OCI-LY1 (cell line): ENCODE measurements at regions not wholly inside any gene's neighbourhood (a gene's known extent, or its start where the extent isn't known, plus 50 kb on each side); places are given as distances from the start of the nearest gene placed in this dataset.
"Not testable (repeated sequence)": the region's sequence is repeated elsewhere in the genome, so short reads cannot be mapped to it uniquely, and the experiment has no call there.

Source experiments
- H2AFZ ChIP-seq: fragments of 200-600 bp; sonication (generic), shearing (Covaris generic); 2 replicates; pipeline ENCODE4 v1.6.0; 2014; ENCODE audit warnings: antibody characterized with exemption, mild to moderate bottlenecking, low read length
- H3F3A ChIP-seq: fragments of 200-600 bp; sonication (generic), shearing (Covaris generic); 2 replicates; pipeline ENCODE4 v1.6.0; 2014; ENCODE audit warnings: mild to moderate bottlenecking, antibody characterized with exemption, low read length, moderate library complexity; ENCODE audit not compliant: insufficient read depth
- H3K27ac ChIP-seq: fragments of 200-600 bp; sonication (generic); 2 replicates; pipeline ENCODE4 v1.5.1; 2014; ENCODE audit warnings: low read length, mixed run types, mild to moderate bottlenecking, low read depth; ENCODE audit not compliant: poor library complexity, severe bottlenecking
- H3K27me3 ChIP-seq: fragments of 200-600 bp; sonication (generic); 2 replicates; pipeline ENCODE4 v1.6.0; 2014; ENCODE audit warnings: antibody characterized with exemption, mild to moderate bottlenecking, low read length, moderate library complexity; ENCODE audit not compliant: insufficient read depth
- H3K36me3 ChIP-seq: fragments of 200-600 bp; sonication (generic); 2 replicates; pipeline ENCODE4 v1.6.1; 2014; ENCODE audit warnings: mild to moderate bottlenecking, antibody characterized with exemption, low read length, moderate library complexity, mixed read lengths; ENCODE audit not compliant: insufficient read depth
- H3K4me1 ChIP-seq: fragments of 200-600 bp; sonication (generic); 2 replicates; pipeline ENCODE4 v1.5.1; 2014; ENCODE audit warnings: mild to moderate bottlenecking, low read length, moderate library complexity; ENCODE audit not compliant: insufficient read depth, severe bottlenecking
- H3K4me2 ChIP-seq: fragments of 200-600 bp; sonication (generic), shearing (Covaris generic); 2 replicates; pipeline ENCODE4 v1.6.1; 2014; ENCODE audit warnings: low read length
- H3K4me3 ChIP-seq: fragments of 200-600 bp; sonication (generic); 2 replicates; pipeline ENCODE4 v1.5.1; 2014; ENCODE audit warnings: low read length, low read depth, mild to moderate bottlenecking, mixed read lengths; ENCODE audit not compliant: poor library complexity, severe bottlenecking
- H3K79me2 ChIP-seq: fragments of 200-600 bp; shearing (Covaris generic); 2 replicates; pipeline ENCODE4 v1.6.1; 2016; ENCODE audit warnings: mixed run types, low read length, mixed read lengths; ENCODE audit not compliant: insufficient read depth
- H3K9ac ChIP-seq: fragments of 200-600 bp; sonication (generic), shearing (Covaris generic); 2 replicates; pipeline ENCODE4 v1.6.1; 2014; ENCODE audit warnings: mild to moderate bottlenecking, low read length, mixed read lengths
- H3K9me2 ChIP-seq: fragments of 200-600 bp; sonication (generic), shearing (Covaris generic); 2 replicates; pipeline ENCODE4 v1.6.1; 2014; ENCODE audit warnings: low read depth, mild to moderate bottlenecking, low read length, mixed read lengths
- H3K9me3 ChIP-seq: fragments of 200-600 bp; shearing (Covaris generic); 2 replicates; pipeline ENCODE4 v1.6.1; 2014; ENCODE audit warnings: low read length, mixed read lengths
- H4K20me1 ChIP-seq: fragments of 200-600 bp; sonication (generic), shearing (Covaris generic); 2 replicates; pipeline ENCODE4 v1.6.0; 2016; ENCODE audit warnings: mild to moderate bottlenecking, low read length; ENCODE audit not compliant: insufficient read depth
- EZH2 ChIP-seq: fragments of 200-600 bp; sonication (generic), shearing (Covaris generic); IDR thresholded peaks from 2 replicates; pipeline ENCODE4 v1.8.0; 2017; ENCODE audit warnings: borderline replicate concordance, mixed run types, mild to moderate bottlenecking, antibody characterized with exemption, low read length, moderate library complexity, mixed read lengths
- TF ChIP-seq, protein P1 (sequence below): fragments of 200-600 bp; sonication (generic), shearing (Covaris generic); IDR thresholded peaks from 2 replicates; pipeline ENCODE4 v1.5.1; 2017; ENCODE audit warnings: mild to moderate bottlenecking, antibody characterized with exemption, low read length, moderate library complexity, mixed read lengths

DNA sequence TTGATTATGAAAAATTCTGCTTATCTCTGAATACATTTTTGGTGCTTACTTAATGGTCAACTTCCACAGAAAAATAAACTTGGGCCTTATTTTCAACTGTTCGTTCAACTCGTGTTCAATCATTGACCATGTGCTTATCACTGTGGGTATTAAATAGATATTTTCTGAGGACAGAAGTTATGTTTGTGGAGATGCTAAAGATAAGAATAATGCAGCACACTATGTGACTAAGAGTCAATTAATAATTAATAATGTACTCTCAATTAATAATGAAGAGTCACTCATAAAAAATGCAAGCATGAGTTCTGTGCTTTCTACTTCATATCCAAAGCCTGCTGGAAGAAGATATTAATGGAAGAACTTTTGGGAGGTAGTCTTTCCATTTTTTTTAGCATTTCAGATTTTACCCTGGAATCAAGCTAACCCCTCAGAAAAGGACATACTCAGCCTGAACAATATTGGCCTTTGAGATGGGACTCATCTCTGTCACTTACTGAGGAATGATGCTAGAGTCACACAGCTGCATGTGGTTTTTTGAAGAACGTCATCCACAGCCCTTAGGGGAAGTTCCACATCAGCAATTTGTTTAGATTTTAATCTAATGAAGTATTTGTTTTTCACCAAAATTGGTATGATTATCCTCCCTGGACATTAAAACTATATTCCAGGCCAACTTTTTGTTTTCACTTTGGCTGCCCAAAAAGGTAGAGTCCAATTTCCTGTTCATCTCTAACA, 191.9 kb upstream of the CRIM1 start:
- TF ChIP-seq EZH2, result no peak
- TF ChIP-seq, protein P1, sequence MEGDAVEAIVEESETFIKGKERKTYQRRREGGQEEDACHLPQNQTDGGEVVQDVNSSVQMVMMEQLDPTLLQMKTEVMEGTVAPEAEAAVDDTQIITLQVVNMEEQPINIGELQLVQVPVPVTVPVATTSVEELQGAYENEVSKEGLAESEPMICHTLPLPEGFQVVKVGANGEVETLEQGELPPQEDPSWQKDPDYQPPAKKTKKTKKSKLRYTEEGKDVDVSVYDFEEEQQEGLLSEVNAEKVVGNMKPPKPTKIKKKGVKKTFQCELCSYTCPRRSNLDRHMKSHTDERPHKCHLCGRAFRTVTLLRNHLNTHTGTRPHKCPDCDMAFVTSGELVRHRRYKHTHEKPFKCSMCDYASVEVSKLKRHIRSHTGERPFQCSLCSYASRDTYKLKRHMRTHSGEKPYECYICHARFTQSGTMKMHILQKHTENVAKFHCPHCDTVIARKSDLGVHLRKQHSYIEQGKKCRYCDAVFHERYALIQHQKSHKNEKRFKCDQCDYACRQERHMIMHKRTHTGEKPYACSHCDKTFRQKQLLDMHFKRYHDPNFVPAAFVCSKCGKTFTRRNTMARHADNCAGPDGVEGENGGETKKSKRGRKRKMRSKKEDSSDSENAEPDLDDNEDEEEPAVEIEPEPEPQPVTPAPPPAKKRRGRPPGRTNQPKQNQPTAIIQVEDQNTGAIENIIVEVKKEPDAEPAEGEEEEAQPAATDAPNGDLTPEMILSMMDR, result no peak
- Histone ChIP-seq H3K9me2 (no peaks in the 10 kb centered on the region), H3K4me1 (no peaks in the 10 kb centered on the region), H3K4me2 (no peak overlapping the region), H3K9ac (no peak overlapping the region), H3K27me3 (no peaks in the 10 kb centered on the region), H3K9me3 (no peaks in the 10 kb centered on the region), H3K79me2 (no peaks in the 10 kb centered on the region), H3F3A (no peaks in the 10 kb centered on the region), H3K36me3 (no peaks in the 10 kb centered on the region), H2AFZ (no peak overlapping the region), H3K27ac (no peak overlapping the region), H4K20me1 (no peaks in the 10 kb centered on the region), H3K4me3 (no peak overlapping the region)

DNA sequence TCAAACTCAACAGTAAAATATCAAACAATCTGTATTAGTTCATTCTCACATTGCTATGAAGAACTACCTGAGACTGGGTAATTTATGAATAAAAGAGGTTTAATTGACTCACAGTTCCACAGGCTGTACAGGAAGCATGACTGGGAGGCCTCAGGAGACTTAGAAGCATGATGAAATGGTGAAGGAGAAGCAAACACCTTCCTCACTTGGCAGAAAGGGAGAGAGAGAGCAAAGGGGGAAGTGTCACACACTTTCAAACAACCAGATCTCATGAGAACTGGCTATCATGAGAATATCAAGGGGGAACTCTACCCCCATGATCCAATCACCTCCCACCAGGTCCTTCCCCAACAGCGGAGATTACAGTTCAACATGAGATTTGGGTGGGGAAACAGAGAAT, 198.5 kb upstream of the CRIM1 start:
- H3K4me2 ChIP-seq, H4K20me1 ChIP-seq: not testable (repeated sequence)

DNA sequence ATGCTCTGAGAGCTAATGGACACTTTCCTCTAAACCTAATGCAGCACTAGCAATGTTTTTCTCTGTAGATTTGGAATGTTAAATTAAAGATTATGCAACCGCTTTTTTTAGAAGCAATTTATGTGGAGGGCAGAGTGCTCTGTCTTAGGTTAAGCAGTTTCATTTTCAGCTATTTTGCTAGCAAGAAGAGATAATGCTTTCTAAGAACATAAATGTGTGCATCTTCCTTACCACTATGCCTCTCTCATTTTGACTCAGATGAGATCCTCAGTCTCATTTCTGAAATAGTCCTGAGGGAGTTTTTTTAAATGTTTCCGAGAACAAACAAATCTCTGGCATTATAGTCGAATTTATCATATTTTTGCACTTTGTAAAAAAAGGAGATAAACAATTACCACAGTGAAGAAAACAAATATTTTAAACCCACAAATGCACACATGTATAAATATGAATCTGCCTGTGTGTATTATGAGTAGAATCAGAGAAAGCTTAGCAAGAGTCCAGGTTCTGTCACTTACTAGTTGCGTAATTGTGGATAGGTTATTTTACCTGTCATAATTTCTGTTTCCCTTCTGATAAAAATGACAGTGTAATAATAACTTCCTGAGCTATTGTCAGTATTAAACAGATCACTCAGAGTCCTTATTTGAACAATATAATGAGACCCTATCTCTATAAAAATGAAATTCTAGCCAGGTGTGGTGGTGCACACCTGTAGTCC, 207.7 kb upstream of the CRIM1 start:
- no peak for TF ChIP-seq EZH2
- TF ChIP-seq, protein P1, result no peak
- no peak overlapping the region for H3K4me3 ChIP-seq
- H3K9me2 ChIP-seq, result no peaks in the 10 kb centered on the region
- no peak overlapping the region for H3K4me2 ChIP-seq
- no peak overlapping the region for H3K27ac ChIP-seq
- no peaks in the 10 kb centered on the region for H3K36me3 ChIP-seq
- H3K9ac ChIP-seq, result no peak overlapping the region
- no peaks in the 10 kb centered on the region for H4K20me1 ChIP-seq
- H2AFZ ChIP-seq, result no peak overlapping the region
- no peaks in the 10 kb centered on the region for H3K79me2 ChIP-seq
- no peaks in the 10 kb centered on the region for H3F3A ChIP-seq
- no peaks in the 10 kb centered on the region for H3K9me3 ChIP-seq
- H3K4me1 ChIP-seq, result no peaks in the 10 kb centered on the region
- no peaks in the 10 kb centered on the region for H3K27me3 ChIP-seq

More for the DNA sequence above, 198.5 kb upstream of the CRIM1 start:
- not testable (repeated sequence) for H3K9me2 ChIP-seq, H3K27ac ChIP-seq, H3K79me2 ChIP-seq, H2AFZ ChIP-seq, H3K9ac ChIP-seq, H3K36me3 ChIP-seq, H3K4me3 ChIP-seq, H3F3A ChIP-seq, H3K9me3 ChIP-seq, H3K4me1 ChIP-seq, H3K27me3 ChIP-seq

DNA sequence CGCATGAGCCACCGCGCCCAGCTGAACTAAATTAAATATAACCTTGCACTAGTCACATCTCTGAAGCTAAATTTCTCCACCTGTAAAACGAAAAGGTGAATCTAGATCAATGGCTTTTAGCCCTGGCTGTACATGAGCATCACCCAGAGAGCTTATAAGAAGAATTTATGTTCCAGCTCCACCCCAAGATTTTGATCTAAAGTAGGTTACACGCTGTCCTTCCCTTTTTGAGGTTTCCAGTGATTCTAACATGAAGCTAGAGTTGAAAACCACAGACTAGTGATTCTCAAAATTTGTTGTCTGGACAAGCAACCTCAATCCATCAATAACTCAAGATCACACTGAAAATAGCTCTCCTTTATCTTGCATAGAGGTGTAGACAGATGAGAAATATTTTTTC, 208.8 kb upstream of the CRIM1 start:
- Histone ChIP-seq H3K4me2 (no peak overlapping the region), H3K79me2 (no peaks in the 10 kb centered on the region), H3K4me3 (no peak overlapping the region), H3K9me3 (no peaks in the 10 kb centered on the region), H3K36me3 (no peaks in the 10 kb centered on the region), H3F3A (no peaks in the 10 kb centered on the region), H3K27me3 (no peaks in the 10 kb centered on the region), H3K4me1 (no peaks in the 10 kb centered on the region), H2AFZ (no peak overlapping the region), H3K27ac (no peak overlapping the region), H3K9me2 (no peaks in the 10 kb centered on the region), H4K20me1 (no peaks in the 10 kb centered on the region), H3K9ac (no peak overlapping the region)
- TF ChIP-seq, protein P1, result no peak
- no peak for TF ChIP-seq EZH2
